ENCODE measurements at regions not wholly inside any gene's neighbourhood (a gene's known extent, or its start where the extent isn't known, plus 50 kb on each side); places are given as distances from the start of the nearest gene placed in this dataset.
"Not testable (repeated sequence)": the region's sequence is repeated elsewhere in the genome, so short reads cannot be mapped to it uniquely, and the experiment has no call there.

- DNase-seq = no peak
Observed at GRCh38 chr1:41978986-41979385, 60.3 kb upstream of the HIVEP3 start.

DNA sequence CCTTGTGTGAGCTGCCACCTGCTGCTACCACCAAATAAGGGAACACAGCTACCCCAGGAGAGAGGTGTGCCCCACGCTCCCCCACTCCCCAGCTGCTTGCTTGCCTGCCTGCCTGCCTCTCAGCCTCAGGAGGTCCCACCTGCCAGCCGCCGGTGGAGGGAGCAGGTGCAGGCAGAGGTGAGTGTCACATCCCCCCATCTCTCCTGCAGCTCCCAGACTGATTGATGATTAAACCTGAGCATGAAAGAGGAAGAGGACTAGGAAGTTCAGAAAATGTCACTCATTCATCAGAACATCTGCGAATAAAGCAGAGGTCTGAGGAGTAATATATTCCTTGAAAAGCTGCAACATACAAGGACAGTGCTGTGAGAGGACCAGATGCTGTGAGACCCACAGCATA is 58.6 kb upstream of the HIVEP3 start:
- DNase-seq = no peak

- DNase-seq = no peak
Observed at GRCh38 chr1:41976671-41977070, 57.9 kb upstream of the HIVEP3 start.

GRCh38 chr1:41975850-41976569 is 57.3 kb upstream of the HIVEP3 start:
- DNase-seq = no peak

- no peak for DNase-seq
Observed at GRCh38 chr1:41975121-41975520, 56.4 kb upstream of the HIVEP3 start.

DNA sequence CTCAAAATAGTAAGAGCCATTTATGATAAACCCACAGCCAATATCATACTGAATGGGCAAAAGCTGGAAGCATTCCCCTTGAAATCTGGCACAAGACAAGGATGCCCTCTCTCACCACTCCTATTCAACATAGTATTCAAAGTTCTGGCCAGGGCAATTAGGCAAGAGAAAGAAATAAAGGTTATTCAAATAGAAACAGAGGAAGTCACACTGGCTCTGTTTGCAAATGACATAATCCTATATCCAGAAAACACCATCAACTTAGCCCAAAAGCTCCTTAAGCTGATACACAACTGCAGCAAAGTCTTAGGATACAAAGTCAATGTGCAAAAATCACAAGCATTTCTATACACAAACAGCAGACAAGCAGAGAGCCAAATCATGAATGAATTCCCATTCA is 49.8 kb upstream of the HIVEP3 start:
- DNase-seq = not testable (repeated sequence)
